Stomach (tissue), 8 donors: ENCODE measurements at regions not wholly inside any gene's neighbourhood (a gene's known extent, or its start where the extent isn't known, plus 50 kb on each side); places are given as distances from the start of the nearest gene placed in this dataset.

ENCODE experiments used
- DNase-seq, 2 donors: peaks; one replicate each; pipeline versions ENCODE4 v3.0.0 to v3.0.0-alpha.2; 2013 to 2019
- H3K27ac ChIP-seq, 5 donors: fragments of 200-600 bp in 4 of 5; sonication (generic) in 4 of 5; one replicate each; pipeline ENCODE4 v1.5.1; 2013 to 2019; ENCODE audit warnings: mild to moderate bottlenecking in 1 of 5, moderate library complexity in 1 of 5
- H3K27me3 ChIP-seq, 3 donors: fragments of 200-600 bp; sonication (generic); one replicate each; pipeline ENCODE4 v1.5.1; 2017 to 2019; ENCODE audit warnings: mixed run types in 1 of 3
- H3K36me3 ChIP-seq, 4 donors: fragments of 200-600 bp; sonication (generic); 1 replicate in 3 of 4; 2 replicates in 1 of 4; pipeline ENCODE4 v1.5.1; 2016 to 2019
- H3K4me1 ChIP-seq, 4 donors: fragments of 200-600 bp; sonication (generic); one replicate each; pipeline ENCODE4 v1.5.1; 2016 to 2019
- H3K4me3 ChIP-seq, 4 donors: fragments of 200-600 bp; sonication (generic) in 3 of 4; one replicate each; pipeline ENCODE4 v1.5.1; 2016 to 2019; ENCODE audit warnings: mild to moderate bottlenecking in 1 of 4
- H3K9me3 ChIP-seq, 4 donors: fragments of 200-600 bp; sonication (generic); one replicate each; pipeline ENCODE4 v1.5.1; 2016 to 2019
- EP300 ChIP-seq: sonication (generic); formaldehyde crosslinking; IDR thresholded peaks from one replicate; pipeline ENCODE4 v1.6.1; 2017; ENCODE audit warnings: antibody characterized with exemption
- POLR2A ChIP-seq, 4 donors: fragments of 450-650 bp; IDR thresholded peaks; one replicate each; pipeline ENCODE4 v1.6.1; 2016; ENCODE audit warnings: antibody characterized with exemption in 4 of 4, control low read depth in 2 of 4, mild to moderate bottlenecking in 1 of 4, moderate library complexity in 1 of 4
- POLR2AphosphoS5 ChIP-seq, 3 donors: sonication (generic); formaldehyde crosslinking; IDR thresholded peaks; one replicate each; pipeline ENCODE4 v1.6.1; 2016; ENCODE audit warnings: antibody characterized with exemption in 3 of 3
- WGBS, 5 donors: extraction: QIAGEN DNeasy Blood & Tissue Kit in 3 of 5; methylation state at CpG; one replicate each; pipeline versions ENCODE4 v1.1.5 to v1.1.7; 2013 to 2018; 5-methylcytosine and 5-hydroxymethylcytosine counted together
- intact Hi-C: fragments of 100-400 bp; cut with DNase I; formaldehyde crosslinking; loops from one replicate; pipeline ENCODE4 v1.15.1; 2023; ENCODE audit warnings: low total_unique reads
- small RNA-seq, 4 donors: library from RNA; depleted of rRNA; stranded (forward); fragments of <200 nt; gene quantifications; one replicate each; pipeline ENCODE3, GENCODE V24; 2016
- TF ChIP-seq, protein P1 (sequence below), 7 experiments: fragments of 450-650 bp in 4 of 7; fragments of 200-600 bp in 3 of 7; sonication (generic) in 3 of 7; IDR thresholded peaks; one replicate each; pipeline ENCODE4 v1.5.1; 2016 to 2019; ENCODE audit warnings: antibody characterized with exemption in 7 of 7, control low read depth in 2 of 7, mild to moderate bottlenecking in 1 of 7
- donor health status: healthy with polysubstance abuse.
- donor health status: Bipolar disorder and iron deficiency.
- donor health status: healthy.

DNA sequence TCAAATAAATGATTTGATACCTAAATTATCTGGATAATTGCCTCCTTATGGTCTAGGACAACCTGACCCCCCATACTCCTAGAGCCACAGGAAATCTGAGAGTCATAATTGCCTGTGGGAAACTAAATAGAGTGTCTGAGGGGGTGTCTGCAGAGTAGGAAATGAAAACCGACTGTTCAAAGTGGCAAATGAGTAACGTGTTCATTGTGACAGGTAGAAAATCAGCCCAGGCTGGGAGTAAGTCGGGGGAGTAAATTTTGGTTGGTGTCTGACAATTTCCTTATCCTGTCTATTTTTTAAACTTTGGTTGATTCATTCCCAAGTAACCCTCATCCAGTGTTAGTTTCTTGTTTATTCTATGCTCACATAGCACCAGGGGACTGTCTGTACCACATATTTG is 51.6 kb upstream of the HOXC13 start:
- no peak for TF ChIP-seq POLR2A (IDR thresholded peaks at IDR 0.05)
- TF ChIP-seq, protein P1, sequence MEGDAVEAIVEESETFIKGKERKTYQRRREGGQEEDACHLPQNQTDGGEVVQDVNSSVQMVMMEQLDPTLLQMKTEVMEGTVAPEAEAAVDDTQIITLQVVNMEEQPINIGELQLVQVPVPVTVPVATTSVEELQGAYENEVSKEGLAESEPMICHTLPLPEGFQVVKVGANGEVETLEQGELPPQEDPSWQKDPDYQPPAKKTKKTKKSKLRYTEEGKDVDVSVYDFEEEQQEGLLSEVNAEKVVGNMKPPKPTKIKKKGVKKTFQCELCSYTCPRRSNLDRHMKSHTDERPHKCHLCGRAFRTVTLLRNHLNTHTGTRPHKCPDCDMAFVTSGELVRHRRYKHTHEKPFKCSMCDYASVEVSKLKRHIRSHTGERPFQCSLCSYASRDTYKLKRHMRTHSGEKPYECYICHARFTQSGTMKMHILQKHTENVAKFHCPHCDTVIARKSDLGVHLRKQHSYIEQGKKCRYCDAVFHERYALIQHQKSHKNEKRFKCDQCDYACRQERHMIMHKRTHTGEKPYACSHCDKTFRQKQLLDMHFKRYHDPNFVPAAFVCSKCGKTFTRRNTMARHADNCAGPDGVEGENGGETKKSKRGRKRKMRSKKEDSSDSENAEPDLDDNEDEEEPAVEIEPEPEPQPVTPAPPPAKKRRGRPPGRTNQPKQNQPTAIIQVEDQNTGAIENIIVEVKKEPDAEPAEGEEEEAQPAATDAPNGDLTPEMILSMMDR (IDR thresholded peaks at IDR 0.05): no peak
- TF ChIP-seq EP300: no peak
- TF ChIP-seq POLR2AphosphoS5 (IDR thresholded peaks at IDR 0.05): no peak
- Histone ChIP-seq H3K27me3 (peaks cover 0 to 60% (median 7%) of the 10 kb centered on the region in 3 donors), H3K4me1 (no peaks in the 10 kb centered on the region), H3K4me3 (no peak overlapping the region), H3K9me3 (no peaks in the 10 kb centered on the region), H3K36me3 (no peaks in the 10 kb centered on the region), H3K27ac (no peak overlapping the region)
- DNase-seq: no peak
- intact Hi-C loops: no loop called here
- WGBS, 5 donors: 47 to 61% (median 54%) methylated on average over 3 of the region's 3 CpGs

DNA sequence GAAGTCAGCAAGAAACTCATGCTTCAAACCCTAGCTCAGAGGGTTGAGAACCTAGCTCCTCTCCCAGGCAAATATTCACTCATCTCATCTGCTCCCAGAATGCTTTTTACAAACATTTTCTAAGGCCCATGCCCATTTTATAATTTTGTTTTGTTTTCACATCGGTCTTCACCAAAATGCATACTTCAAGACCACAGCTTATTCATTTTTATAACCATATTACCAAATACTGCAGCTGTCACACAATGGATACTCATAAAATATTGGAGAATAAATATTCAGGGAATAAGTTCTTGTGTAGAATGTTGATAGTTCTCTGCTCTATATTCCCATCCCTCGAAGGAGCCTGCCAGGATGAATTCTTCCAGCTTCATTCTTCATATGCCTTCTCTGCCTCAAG is 50.8 kb upstream of the HOXC13 start:
- Histone ChIP-seq H3K27ac (no peak overlapping the region), H3K4me1 (no peaks in the 10 kb centered on the region), H3K4me3 (no peak overlapping the region), H3K9me3 (no peaks in the 10 kb centered on the region), H3K27me3 (peaks cover 0 to 65% (median 7%) of the 10 kb centered on the region in 3 donors), H3K36me3 (no peaks in the 10 kb centered on the region)
- intact Hi-C loops: no loop called here
- no peak for DNase-seq
- 70 to 88% (median 81%) methylated on average over 2 of the region's 2 CpGs for WGBS, 5 donors
- TF ChIP-seq EP300 (no peak), POLR2AphosphoS5 (IDR thresholded peaks at IDR 0.05) (no peak), POLR2A (IDR thresholded peaks at IDR 0.05) (no peak)
- TF ChIP-seq, protein P1 (IDR thresholded peaks at IDR 0.05): no peak

Small RNA genes in the stretch of these regions (small RNA-seq; reads per million reads assigned to genes)
- gene RN7SKP289: 0 reads per million in 4 donors
